ENCODE measurements at regions not wholly inside any gene's neighbourhood (a gene's known extent, or its start where the extent isn't known, plus 50 kb on each side); places are given as distances from the start of the nearest gene placed in this dataset.

GRCh38 chrX:131595120-131595519 lies 51.2 kb downstream of the OR13H1 start:
- intact Hi-C loops (cut with DNase I): no loop called here
- Histone ChIP-seq H3K4me1 (no peaks in the 10 kb centered on the region), H3K27ac (no peak overlapping the region), H3K27me3 (ENCODE audit: insufficient read depth in 3 of 3, low read length in 2 of 3) (peaks cover 0 to 27% (median 0%) of the 10 kb centered on the region in 3 donors), H3K9me3 (no peaks in the 10 kb centered on the region), H3K4me3 (no peak overlapping the region), H3K36me3 (ENCODE audit: insufficient read depth in 1 of 2, low read depth in 1 of 2) (no peaks in the 10 kb centered on the region)
- 56 to 68% (median 62%) methylated on average over 3 of the region's 3 CpGs for WGBS, 3 donors
- DNase-seq (no peak), ATAC-seq (no peak)
- no peak for TF ChIP-seq CTCF (IDR thresholded peaks at IDR 0.05)

GRCh38 chrX:131607792-131608369 lies 64.0 kb downstream of the OR13H1 start:
- WGBS, 3 donors: 64 to 79% (median 70%) methylated on average over 2 of the region's 2 CpGs
- H3K4me1 ChIP-seq: no peaks in the 10 kb centered on the region

GRCh38 chrX:131609480-131609879 lies 65.6 kb downstream of the OR13H1 start:
- Histone ChIP-seq H3K9me3 (no peaks in the 10 kb centered on the region), H3K36me3 (ENCODE audit: insufficient read depth in 1 of 2, low read depth in 1 of 2) (no peaks in the 10 kb centered on the region), H3K27me3 (ENCODE audit: insufficient read depth in 3 of 3, low read length in 2 of 3) (peaks cover 0 to 38% (median 0%) of the 10 kb centered on the region in 3 donors), H3K4me1 (no peaks in the 10 kb centered on the region), H3K4me3 (no peak overlapping the region), H3K27ac (no peak overlapping the region)
- DNase-seq: no peak
- no peak for TF ChIP-seq CTCF (IDR thresholded peaks at IDR 0.05)
- intact Hi-C loops (cut with DNase I): no loop called here
- 39 to 72% (median 70%) methylated on average over 4 to 5 of the region's 5 CpGs for WGBS, 3 donors
- no peak for ATAC-seq

More at GRCh38 chrX:131607792-131608369, 64.0 kb downstream of the OR13H1 start:
- no peak for DNase-seq
- Histone ChIP-seq H3K36me3 (ENCODE audit: insufficient read depth in 1 of 2, low read depth in 1 of 2) (no peaks in the 10 kb centered on the region), H3K9me3 (no peaks in the 10 kb centered on the region), H3K27ac (no peak overlapping the region), H3K27me3 (ENCODE audit: insufficient read depth in 3 of 3, low read length in 2 of 3) (peaks cover 0 to 35% (median 0%) of the 10 kb centered on the region in 3 donors), H3K4me3 (no peak overlapping the region)
- no peak for TF ChIP-seq CTCF (IDR thresholded peaks at IDR 0.05)
- intact Hi-C loops (cut with DNase I): no loop called here
- ATAC-seq: no peak

GRCh38 chrX:131613260-131613659 lies 69.4 kb downstream of the OR13H1 start:
- H3K9me3 ChIP-seq: no peaks in the 10 kb centered on the region
- WGBS, 3 donors: 76 to 98% (median 87%) methylated on average over 3 of the region's 3 CpGs
- H3K4me3 ChIP-seq: no peak overlapping the region
- H3K4me1 ChIP-seq: no peaks in the 10 kb centered on the region
- peaks cover 0 to 36% (median 0%) of the 10 kb centered on the region in 3 donors for H3K27me3 ChIP-seq (ENCODE audit: insufficient read depth in 3 of 3, low read length in 2 of 3)
- intact Hi-C loops (cut with DNase I): no loop called here
- DNase-seq: no peak
- H3K27ac ChIP-seq: no peak overlapping the region
- TF ChIP-seq CTCF (IDR thresholded peaks at IDR 0.05): no peak
- no peaks in the 10 kb centered on the region for H3K36me3 ChIP-seq (ENCODE audit: insufficient read depth in 1 of 2, low read depth in 1 of 2)
- no peak for ATAC-seq

GRCh38 chrX:131614241-131614640 lies 70.4 kb downstream of the OR13H1 start:
- intact Hi-C loops (cut with DNase I): no loop called here
- H3K4me3 ChIP-seq: no peak overlapping the region
- DNase-seq (no peak), ATAC-seq (no peak)
- TF ChIP-seq CTCF (IDR thresholded peaks at IDR 0.05): no peak
- no peaks in the 10 kb centered on the region for H3K9me3 ChIP-seq
- H3K36me3 ChIP-seq (ENCODE audit: insufficient read depth in 1 of 2, low read depth in 1 of 2): no peaks in the 10 kb centered on the region
- H3K4me1 ChIP-seq: no peaks in the 10 kb centered on the region
- H3K27ac ChIP-seq: no peak overlapping the region
- WGBS, 3 donors: 42 to 61% (median 55%) methylated on average over 2 of the region's 2 CpGs
- peaks cover 0 to 31% (median 0%) of the 10 kb centered on the region in 3 donors for H3K27me3 ChIP-seq (ENCODE audit: insufficient read depth in 3 of 3, low read length in 2 of 3)
